ENCODE measurements at regions not wholly inside any gene's neighbourhood (a gene's known extent, or its start where the extent isn't known, plus 50 kb on each side); places are given as distances from the start of the nearest gene placed in this dataset.
"Not testable (repeated sequence)": the region's sequence is repeated elsewhere in the genome, so short reads cannot be mapped to it uniquely, and the experiment has no call there.

GRCh38 chr10:121323443-121323842 lies 274.8 kb downstream of the FGFR2 start:
- DNase-seq (ENCODE audit: low spot score) (peak; percentile 55), FAIRE-seq (no peak)

- no peak for FAIRE-seq
- peak; percentile 65 for DNase-seq (ENCODE audit: low spot score)
Observed at GRCh38 chr10:121324678-121325213, 273.5 kb downstream of the FGFR2 start.

- DNase-seq (ENCODE audit: low spot score) (peak; percentile 52), FAIRE-seq (peak; percentile 30)
Observed at GRCh38 chr10:121325490-121326231, 272.6 kb downstream of the FGFR2 start.

- FAIRE-seq (no peak), DNase-seq (ENCODE audit: low spot score) (no peak)
Observed at GRCh38 chr10:121326905-121327304, 271.3 kb downstream of the FGFR2 start.

DNA sequence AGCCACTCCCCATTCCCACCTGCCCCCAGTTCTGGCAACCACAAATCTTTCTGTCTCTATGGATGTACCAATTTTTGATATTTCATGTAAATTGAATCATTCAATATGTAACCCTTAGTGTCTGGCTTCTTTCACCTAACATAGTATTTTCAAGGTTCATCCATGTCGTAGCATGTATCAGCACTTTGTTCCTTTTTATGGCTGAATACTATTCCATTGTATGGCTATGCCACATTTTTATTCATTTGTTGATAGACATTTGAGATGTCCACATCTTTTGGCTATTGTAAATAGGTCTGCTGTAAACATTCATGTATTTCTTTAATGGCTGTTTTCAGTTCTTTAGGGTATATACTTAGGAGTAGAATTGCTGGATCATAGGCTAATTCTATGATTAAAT lies 270.5 kb downstream of the FGFR2 start:
- no peak for DNase-seq (ENCODE audit: low spot score)
- no peak for FAIRE-seq

DNA sequence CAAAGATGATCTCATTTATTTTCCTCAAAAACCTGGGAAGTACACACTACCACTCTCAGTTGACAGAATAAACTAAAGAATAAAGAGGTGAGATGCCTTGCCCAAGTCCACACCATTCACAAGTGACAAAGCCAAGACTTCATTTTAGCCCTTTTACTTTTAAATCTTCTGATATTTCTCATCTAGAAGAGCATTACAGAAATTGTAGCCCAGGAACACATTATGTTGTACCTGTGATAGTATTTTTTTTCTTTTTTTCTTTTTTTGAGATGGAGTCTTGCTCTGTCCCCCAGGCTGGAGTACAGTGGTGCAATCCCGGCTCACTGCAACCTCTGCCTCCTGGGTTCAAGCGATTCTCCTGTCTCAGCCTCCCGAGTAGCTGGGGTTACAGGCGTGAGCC lies 268.6 kb downstream of the FGFR2 start:
- not testable (repeated sequence) for FAIRE-seq; DNase-seq (ENCODE audit: low spot score)

- DNase-seq (ENCODE audit: low spot score): no peak
- FAIRE-seq: no peak
Observed at GRCh38 chr10:121330563-121330962, 267.7 kb downstream of the FGFR2 start.

GRCh38 chr10:121332353-121332752 lies 265.9 kb downstream of the FGFR2 start:
- FAIRE-seq (no peak), DNase-seq (ENCODE audit: low spot score) (no peak)

- DNase-seq (ENCODE audit: low spot score) (peak; percentile 10), FAIRE-seq (no peak)
Observed at GRCh38 chr10:121332829-121333765, 265.1 kb downstream of the FGFR2 start.

GRCh38 chr10:121335386-121335925 lies 262.8 kb downstream of the FGFR2 start:
- FAIRE-seq (no peak), DNase-seq (ENCODE audit: low spot score) (no peak)

DNA sequence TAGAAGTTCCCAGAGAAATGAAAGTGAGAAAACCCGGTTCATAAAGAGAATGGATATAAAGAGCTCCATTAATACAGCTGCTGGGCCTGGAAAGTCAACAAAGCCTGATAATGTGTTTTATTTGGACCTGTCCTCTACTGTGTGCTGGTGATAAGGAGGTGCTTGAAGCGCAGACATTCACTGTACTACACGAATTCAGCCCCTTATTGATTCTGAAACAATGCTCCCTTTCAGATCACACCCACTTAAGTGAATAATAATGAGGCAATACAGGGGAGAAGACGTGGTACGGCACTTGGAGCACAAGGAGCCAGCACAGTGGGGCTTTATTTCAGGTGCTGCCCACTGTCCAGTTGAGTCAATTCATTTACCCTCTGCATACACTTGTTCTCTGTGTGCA lies 260.8 kb downstream of the FGFR2 start:
- FAIRE-seq (no peak), DNase-seq (ENCODE audit: low spot score) (no peak)

DNA sequence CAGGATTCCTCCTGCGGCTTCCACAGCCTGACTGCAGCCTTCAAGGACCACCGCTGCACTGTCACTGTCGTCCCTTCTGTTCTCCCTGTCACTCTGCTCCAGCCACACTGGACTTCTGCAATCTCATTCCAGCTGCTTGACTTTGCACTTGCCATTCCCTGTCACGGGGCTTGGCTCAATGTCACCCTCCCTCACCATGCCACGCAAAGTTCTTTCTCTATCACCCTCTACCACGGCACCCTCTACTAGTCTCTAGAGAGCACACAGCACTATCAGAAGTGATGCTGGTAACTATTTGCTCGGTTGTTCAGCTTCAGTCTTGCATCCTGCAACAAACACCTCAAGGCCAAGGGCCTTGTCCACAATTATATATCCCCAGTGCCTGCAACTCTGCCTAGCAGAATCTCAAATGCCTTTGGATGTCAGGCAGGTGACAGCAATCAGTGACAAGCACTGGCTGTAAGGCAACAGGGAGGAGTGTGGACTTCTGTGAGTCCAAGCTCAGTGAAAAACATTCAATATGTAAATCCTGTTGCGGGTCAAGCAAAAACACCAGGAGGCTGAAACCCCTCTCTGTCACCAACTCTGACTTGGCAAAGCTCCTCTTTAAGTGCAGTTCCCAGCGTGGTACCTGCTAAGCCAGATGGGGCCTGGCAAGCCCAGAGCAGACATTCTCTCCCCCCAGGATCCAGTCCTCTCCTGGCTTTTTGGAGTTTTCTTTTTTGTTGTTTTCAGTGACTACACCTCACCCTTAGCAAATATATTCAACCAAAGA lies 259.9 kb downstream of the FGFR2 start:
- no peak for FAIRE-seq
- DNase-seq (ENCODE audit: low spot score): no peak

GRCh38 chr10:121339114-121339513 lies 259.1 kb downstream of the FGFR2 start:
- DNase-seq (ENCODE audit: low spot score) (no peak), FAIRE-seq (no peak)

GRCh38 chr10:121340271-121340831 lies 257.9 kb downstream of the FGFR2 start:
- DNase-seq (ENCODE audit: low spot score) (no peak), FAIRE-seq (no peak)

DNA sequence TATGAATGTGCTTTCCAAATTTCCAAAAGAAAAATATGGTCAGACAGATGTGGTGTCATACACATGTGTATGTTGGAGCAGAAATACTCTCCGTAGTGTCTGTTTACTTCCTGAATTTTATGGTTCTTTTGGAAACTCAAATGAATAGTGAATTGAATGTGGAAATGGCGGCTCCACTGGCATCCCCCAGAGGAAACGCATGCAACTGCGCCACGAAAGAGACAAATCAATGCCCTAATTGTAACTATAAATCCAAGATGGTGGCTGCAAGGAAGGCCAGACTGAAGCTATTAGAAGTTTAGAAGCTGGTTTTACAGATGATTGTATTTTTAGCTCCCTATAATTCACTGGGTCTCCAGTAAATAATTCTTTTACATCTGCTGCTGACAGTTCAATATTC lies 246.7 kb downstream of the FGFR2 start:
- no peak for FAIRE-seq
- DNase-seq (ENCODE audit: low spot score): no peak

DNA sequence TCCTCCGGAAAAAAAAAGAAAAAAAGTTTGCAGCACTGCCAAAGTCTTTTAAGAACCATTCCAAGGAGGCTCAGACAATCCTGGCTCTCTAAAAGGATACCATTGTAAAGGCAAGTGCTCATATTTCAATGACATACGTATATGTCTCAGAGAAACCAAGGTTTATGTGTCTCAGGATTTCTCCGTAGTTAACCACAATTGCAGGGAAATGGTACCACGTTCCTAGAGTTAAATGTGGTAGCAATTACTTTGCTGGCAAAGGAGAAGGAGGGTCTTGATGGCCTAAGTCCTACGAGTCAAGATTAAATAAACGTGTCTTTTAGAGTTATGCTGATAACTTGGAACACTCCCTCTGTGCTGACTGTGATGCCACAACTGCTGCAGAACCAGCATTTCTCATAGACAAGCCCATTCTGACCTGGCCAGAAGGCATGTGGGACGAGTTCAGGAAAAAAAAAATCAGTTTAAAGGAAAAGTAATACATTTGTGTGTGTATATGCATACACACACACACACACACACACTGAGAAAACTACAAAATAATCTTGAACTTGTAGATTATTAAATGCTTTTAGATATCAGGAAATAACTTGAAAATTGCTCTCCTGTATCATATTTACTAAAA lies 245.9 kb downstream of the FGFR2 start:
- DNase-seq (ENCODE audit: low spot score): no peak

DNA sequence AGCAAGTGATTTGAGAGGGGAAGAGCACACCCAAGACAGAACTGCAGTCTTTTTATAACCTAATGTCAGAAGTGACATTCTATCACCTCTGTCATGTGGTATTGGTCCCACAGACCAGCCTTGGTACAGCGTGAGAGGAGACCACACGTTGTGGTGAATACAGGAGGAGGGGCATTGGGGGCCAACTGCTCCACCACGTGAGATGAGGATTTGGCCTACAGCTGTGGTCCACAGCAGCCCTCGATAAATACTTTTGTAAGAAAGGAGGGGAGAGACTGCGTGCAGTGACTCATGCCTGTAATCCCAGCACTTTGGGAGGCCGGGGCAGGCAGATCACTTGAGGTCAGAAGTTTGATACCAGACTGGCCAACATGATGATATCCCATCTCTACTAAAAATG lies 243.1 kb downstream of the FGFR2 start:
- no peak for FAIRE-seq
- DNase-seq (ENCODE audit: low spot score): no peak

More for the DNA sequence above, 245.9 kb downstream of the FGFR2 start:
- FAIRE-seq: no peak

- FAIRE-seq (no peak), DNase-seq (ENCODE audit: low spot score) (no peak)
Observed at GRCh38 chr10:121356183-121356582, 242.1 kb downstream of the FGFR2 start.

GRCh38 chr10:121357401-121357800 lies 240.8 kb downstream of the FGFR2 start:
- FAIRE-seq: no peak

GRCh38 chr10:121362026-121362425 lies 236.2 kb downstream of the FGFR2 start:
- FAIRE-seq (no peak), DNase-seq (ENCODE audit: low spot score) (no peak)

More at GRCh38 chr10:121357401-121357800, 240.8 kb downstream of the FGFR2 start:
- no peak for DNase-seq (ENCODE audit: low spot score)

Data from RCC 7860 (cell line).